ENCODE measurements at regions not wholly inside any gene's neighbourhood (a gene's known extent, or its start where the extent isn't known, plus 50 kb on each side); places are given as distances from the start of the nearest gene placed in this dataset.

GRCh38 chr7:84317536-84317935, 122.9 kb upstream of the SEMA3A start:
- H3K4me2 ChIP-seq: no peak overlapping the region

DNA sequence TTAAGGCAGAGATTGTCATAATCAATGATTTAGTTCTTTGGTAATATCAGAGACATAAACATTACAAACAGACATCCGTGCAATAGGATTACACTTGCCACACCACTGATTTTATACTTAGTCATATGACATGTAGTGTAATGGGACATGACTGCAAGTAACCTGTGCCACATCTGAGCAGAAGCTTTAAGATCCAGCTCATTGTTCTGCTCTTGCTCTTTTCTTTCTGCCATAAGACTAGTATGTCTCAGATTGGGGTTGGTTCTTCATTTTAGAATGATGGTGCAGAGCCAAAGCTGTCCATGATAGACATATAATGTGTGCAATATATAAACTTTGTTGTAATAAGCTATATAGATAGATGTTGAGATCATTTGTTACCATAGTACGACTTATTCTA, 119.7 kb upstream of the SEMA3A start:
- peaks cover 9% of the 10 kb centered on the region for H3F3A ChIP-seq (ENCODE audit: low read depth)
- Mint-ChIP-seq H3K9me3 (no peaks in the 10 kb centered on the region), H3K36me3 (no peaks in the 10 kb centered on the region), H3K27ac (no peak overlapping the region), H3K4me1 (no peaks in the 10 kb centered on the region), H3K4me3 (no peak overlapping the region), H3K27me3 (ENCODE audit: insufficient read depth, low read depth) (no peaks in the 10 kb centered on the region)
- no peak for TF ChIP-seq CTCF (IDR thresholded peaks at IDR 0.05)
- no peak for TF ChIP-seq EZH2phosphoT487 (IDR thresholded peaks at IDR 0.05)
- TF ChIP-seq EZH2 (IDR thresholded peaks at IDR 0.05): no peak
- H3K4me1 ChIP-seq: no peaks in the 10 kb centered on the region
- H3K79me2 ChIP-seq (ENCODE audit: low read depth): no peaks in the 10 kb centered on the region
- H2AFZ ChIP-seq (replicated peaks): no peak overlapping the region
- no peak overlapping the region for H3K4me3 ChIP-seq
- no peak overlapping the region for H3K4me2 ChIP-seq
- H3K36me3 ChIP-seq: no peaks in the 10 kb centered on the region
- no peaks in the 10 kb centered on the region for H4K20me1 ChIP-seq (ENCODE audit: low read depth)
- no peak overlapping the region for H3K27ac ChIP-seq
- H3K9me3 ChIP-seq (ENCODE audit: low read depth): no peaks in the 10 kb centered on the region
- H3K27me3 ChIP-seq: no peaks in the 10 kb centered on the region
- DNase-seq (ENCODE audit: low spot score): no peak
- no peak overlapping the region for H3K9ac ChIP-seq

More at GRCh38 chr7:84317536-84317935, 122.9 kb upstream of the SEMA3A start:
- no peak overlapping the region for H3K27ac Mint-ChIP-seq
- Histone ChIP-seq H3K4me1 (no peaks in the 10 kb centered on the region), H3K9me3 (ENCODE audit: low read depth) (no peaks in the 10 kb centered on the region), H2AFZ (replicated peaks) (no peak overlapping the region), H3K4me3 (no peak overlapping the region), H3K9ac (no peak overlapping the region), H4K20me1 (ENCODE audit: low read depth) (no peaks in the 10 kb centered on the region), H3K36me3 (no peaks in the 10 kb centered on the region), H3F3A (ENCODE audit: low read depth) (peaks cover 9% of the 10 kb centered on the region), H3K79me2 (ENCODE audit: low read depth) (no peaks in the 10 kb centered on the region), H3K27ac (no peak overlapping the region), H3K27me3 (no peaks in the 10 kb centered on the region)
- DNase-seq (ENCODE audit: low spot score): no peak
- H3K4me3 Mint-ChIP-seq: no peak overlapping the region
- peaks cover 2% of the 10 kb centered on the region for H3K36me3 Mint-ChIP-seq
- H3K27me3 Mint-ChIP-seq (ENCODE audit: insufficient read depth, low read depth): no peaks in the 10 kb centered on the region
- TF ChIP-seq EZH2 (IDR thresholded peaks at IDR 0.05) (no peak), EZH2phosphoT487 (IDR thresholded peaks at IDR 0.05) (no peak), CTCF (IDR thresholded peaks at IDR 0.05) (no peak)
- no peaks in the 10 kb centered on the region for H3K4me1 Mint-ChIP-seq
- peaks cover 5% of the 10 kb centered on the region for H3K9me3 Mint-ChIP-seq

- Histone ChIP-seq H3K9me3 (ENCODE audit: low read depth) (no peaks in the 10 kb centered on the region), H3K4me3 (no peak overlapping the region), H4K20me1 (ENCODE audit: low read depth) (no peaks in the 10 kb centered on the region), H3K4me2 (no peak overlapping the region), H3K27me3 (no peaks in the 10 kb centered on the region), H3K9ac (no peak overlapping the region), H3K36me3 (no peaks in the 10 kb centered on the region), H3K79me2 (ENCODE audit: low read depth) (no peaks in the 10 kb centered on the region), H3F3A (ENCODE audit: low read depth) (no peaks in the 10 kb centered on the region), H3K27ac (no peak overlapping the region), H3K4me1 (no peaks in the 10 kb centered on the region), H2AFZ (replicated peaks) (no peak overlapping the region)
- DNase-seq (ENCODE audit: low spot score): no peak
- H3K4me3 Mint-ChIP-seq: no peak overlapping the region
- H3K27ac Mint-ChIP-seq: no peak overlapping the region
- no peaks in the 10 kb centered on the region for H3K9me3 Mint-ChIP-seq
- no peaks in the 10 kb centered on the region for H3K4me1 Mint-ChIP-seq
- TF ChIP-seq EZH2 (IDR thresholded peaks at IDR 0.05) (no peak), EZH2phosphoT487 (IDR thresholded peaks at IDR 0.05) (no peak), CTCF (IDR thresholded peaks at IDR 0.05) (no peak)
- peaks cover 4% of the 10 kb centered on the region for H3K36me3 Mint-ChIP-seq
- no peaks in the 10 kb centered on the region for H3K27me3 Mint-ChIP-seq (ENCODE audit: insufficient read depth, low read depth)
Measured at GRCh38 chr7:84304407-84304806, 109.8 kb upstream of the SEMA3A start.

All from neural progenitor cell (in vitro differentiated cells).